PC-9 (cell line): ENCODE measurements at regions not wholly inside any gene's neighbourhood (a gene's known extent, or its start where the extent isn't known, plus 50 kb on each side); places are given as distances from the start of the nearest gene placed in this dataset.

Source experiments
- BruUV-seq: library from RNA; stranded (reverse); fragments of 400-500 nt; replicated peaks from 2 replicates; lab custom pipeline; 2021; lab: Mats Ljungman, UMichigan
- CTCF ChIA-PET: fragments of 300-600 bp; sonication (Branson Sonifier 250); formaldehyde crosslinking; loops from one replicate; lab custom pipeline; 2022; ENCODE audit warnings: antibody characterized with exemption; lab: Charles Lee
- POLR2A ChIA-PET: fragments of 300-600 bp; sonication (Branson Sonifier 250); formaldehyde crosslinking; loops from one replicate; lab custom pipeline; 2022; ENCODE audit warnings: antibody characterized with exemption; ENCODE audit not compliant: unreplicated experiment; lab: Charles Lee
- DNase-seq, 2 experiments: peaks; one replicate each; pipeline versions ENCODE4 v3.0.0 to v3.0.0-alpha.2; 2015 to 2022; ENCODE audit warnings: mixed read lengths in 1 of 2
- H2AFZ ChIP-seq: fragments of 200-600 bp; sonication (generic); 2 replicates; pipeline ENCODE4 v1.8.1; 2017; ENCODE audit warnings: antibody characterized with exemption
- H3F3A ChIP-seq: fragments of 200-600 bp; sonication (generic); 2 replicates; pipeline ENCODE4 v1.8.1; 2017; ENCODE audit warnings: antibody characterized with exemption, mild to moderate bottlenecking, low read depth; ENCODE audit not compliant: insufficient read depth
- H3K27ac ChIP-seq: fragments of 200-600 bp; sonication (generic); 2 replicates; pipeline ENCODE4 v1.6.1; 2016; ENCODE audit warnings: mixed run types
- H3K27me3 ChIP-seq: fragments of 200-600 bp; sonication (generic); 2 replicates; pipeline ENCODE4 v1.6.1; 2016; ENCODE audit warnings: low read depth, mixed run types; ENCODE audit not compliant: insufficient read depth
- H3K36me3 ChIP-seq: fragments of 200-600 bp; sonication (generic); 2 replicates; pipeline ENCODE4 v1.6.1; 2016; ENCODE audit warnings: low read depth, mixed run types
- H3K4me1 ChIP-seq: fragments of 200-600 bp; sonication (generic); replicated peaks from 2 replicates; pipeline ENCODE4 v1.6.1; 2016; ENCODE audit warnings: mixed run types; ENCODE audit not compliant: insufficient read depth
- H3K4me2 ChIP-seq: fragments of 200-600 bp; sonication (generic); 2 replicates; pipeline ENCODE4 v1.6.1; 2017; ENCODE audit warnings: mixed run types
- H3K4me3 ChIP-seq: fragments of 200-600 bp; sonication (generic); 2 replicates; pipeline ENCODE4 v1.6.1; 2016; ENCODE audit warnings: mixed run types
- H3K79me2 ChIP-seq: fragments of 200-600 bp; sonication (generic); 2 replicates; pipeline ENCODE4 v1.6.1; 2017; ENCODE audit warnings: low read depth, mixed run types
- H3K9me2 ChIP-seq: fragments of 200-600 bp; sonication (generic); 2 replicates; pipeline ENCODE4 v1.8.1; 2017; ENCODE audit warnings: mild to moderate bottlenecking; ENCODE audit not compliant: insufficient read depth
- H3K9me3 ChIP-seq: fragments of 200-600 bp; sonication (generic); 2 replicates; pipeline ENCODE4 v1.8.1; 2016; ENCODE audit warnings: low read depth; ENCODE audit not compliant: insufficient read depth
- H4K20me1 ChIP-seq: fragments of 200-600 bp; sonication (generic); 2 replicates; pipeline ENCODE4 v1.8.1; 2017; ENCODE audit not compliant: insufficient read depth
- CTCF ChIP-seq: fragments of 200-600 bp; sonication (generic); conservative IDR thresholded peaks from 2 replicates; pipeline ENCODE4 v1.6.1; 2017; ENCODE audit warnings: mixed run types, antibody characterized with exemption, mild to moderate bottlenecking, moderate library complexity
- EZH2 ChIP-seq: fragments of 200-600 bp; sonication (generic); IDR thresholded peaks from 2 replicates; pipeline ENCODE4 v1.8.0; 2017; ENCODE audit warnings: antibody characterized with exemption, low read depth
- intact Hi-C: fragments of 100-400 bp; cut with micrococcal nuclease; formaldehyde crosslinking; loops from one replicate; pipeline ENCODE4 v1.10.0; 2022; ENCODE audit not compliant: unreplicated experiment

DNA sequence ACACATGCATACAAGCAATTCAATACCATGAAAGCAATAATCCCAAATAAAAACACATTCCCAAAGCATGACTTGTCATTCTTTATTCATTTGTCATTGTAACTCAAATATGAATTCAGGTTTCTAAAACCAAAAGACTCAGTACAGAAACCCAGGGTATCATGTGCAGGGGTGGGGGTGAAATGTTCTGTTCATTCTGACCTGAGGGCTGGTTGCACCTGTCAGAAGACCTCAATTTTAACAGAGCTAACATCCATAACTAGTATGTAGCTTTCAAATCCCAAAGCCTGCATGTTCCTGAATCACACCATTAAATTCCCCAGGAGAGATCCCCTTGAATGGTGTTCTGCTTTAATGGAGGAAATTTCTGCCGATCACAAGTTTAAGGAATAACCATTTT lies 738.7 kb downstream of the MCTP2 start:
- DNase-seq = no peak
- H3K36me3 ChIP-seq = no peaks in the 10 kb centered on the region
- no peaks in the 10 kb centered on the region for H3K9me2 ChIP-seq
- no peak overlapping the region for H3K4me2 ChIP-seq
- POLR2A ChIA-PET = no interaction called here
- intact Hi-C loops = no loop called here
- H3K79me2 ChIP-seq = no peaks in the 10 kb centered on the region
- BruUV-seq = no TSS peak
- no peaks in the 10 kb centered on the region for H4K20me1 ChIP-seq
- CTCF ChIA-PET = no interaction called here
- H2AFZ ChIP-seq = no peak overlapping the region
- no peaks in the 10 kb centered on the region for H3K27me3 ChIP-seq
- H3F3A ChIP-seq = no peaks in the 10 kb centered on the region
- H3K27ac ChIP-seq = no peak overlapping the region
- no peak for TF ChIP-seq EZH2
- TF ChIP-seq CTCF = no peak
- H3K4me3 ChIP-seq = no peak overlapping the region
- no peaks in the 10 kb centered on the region for H3K4me1 ChIP-seq
- no peaks in the 10 kb centered on the region; the same call in 1 of the 2 replicates for H3K9me3 ChIP-seq

DNA sequence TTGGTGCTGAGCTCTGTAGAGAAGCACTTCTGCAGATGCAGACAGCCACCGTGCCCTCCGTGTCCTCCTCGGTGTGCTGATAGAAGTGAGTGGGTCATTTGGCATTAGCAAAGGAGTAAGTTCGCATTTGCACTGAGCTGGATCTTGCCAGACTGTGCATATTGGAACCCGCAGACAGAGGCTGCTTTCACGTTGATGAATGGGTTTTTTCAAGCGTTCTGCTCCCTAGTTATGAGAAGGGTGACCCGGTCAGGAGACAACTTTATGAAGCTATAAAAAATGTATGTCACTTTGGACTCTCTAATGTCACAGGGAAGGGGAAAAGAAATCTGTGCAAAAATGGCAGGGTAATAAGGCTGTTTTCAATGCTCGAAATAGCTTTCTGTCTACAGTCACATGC lies 739.4 kb downstream of the MCTP2 start:
- Histone ChIP-seq H3K4me2 (no peak overlapping the region), H3F3A (no peaks in the 10 kb centered on the region), H3K27ac (no peak overlapping the region), H3K9me2 (no peaks in the 10 kb centered on the region), H3K4me1 (no peaks in the 10 kb centered on the region), H3K27me3 (no peaks in the 10 kb centered on the region), H3K4me3 (no peak overlapping the region), H4K20me1 (no peaks in the 10 kb centered on the region), H3K36me3 (no peaks in the 10 kb centered on the region), H3K9me3 (no peaks in the 10 kb centered on the region; the same call in 1 of the 2 replicates), H2AFZ (no peak overlapping the region), H3K79me2 (no peaks in the 10 kb centered on the region)
- CTCF ChIA-PET = no interaction called here
- POLR2A ChIA-PET = no interaction called here
- TF ChIP-seq CTCF = no peak
- TF ChIP-seq EZH2 = no peak
- no peak for DNase-seq
- no TSS peak for BruUV-seq
- intact Hi-C loops = no loop called here

DNA sequence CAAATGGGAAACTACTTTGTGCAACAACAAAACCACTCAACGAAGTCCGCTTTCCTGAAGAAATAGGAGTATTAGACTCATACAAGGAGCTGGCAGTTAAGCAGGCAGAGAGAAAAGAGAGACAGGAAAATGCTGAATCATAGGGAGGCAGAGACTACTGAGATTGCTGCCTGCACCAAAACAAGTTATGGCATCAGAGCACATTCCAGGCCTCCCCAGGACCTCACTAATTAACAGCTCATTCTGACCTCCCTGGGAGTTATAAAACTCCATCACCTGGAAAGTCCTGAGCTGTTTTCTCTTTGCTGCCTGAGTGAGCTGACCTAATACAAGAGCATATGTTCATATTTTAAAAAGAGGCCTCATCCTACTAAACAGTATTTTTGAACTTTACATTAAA lies 741.0 kb downstream of the MCTP2 start:
- H3F3A ChIP-seq = no peaks in the 10 kb centered on the region
- no peak overlapping the region for H3K27ac ChIP-seq
- BruUV-seq = no TSS peak
- ChIA-PET CTCF (no interaction called here), POLR2A (no interaction called here)
- H2AFZ ChIP-seq = no peak overlapping the region
- H3K4me1 ChIP-seq = no peaks in the 10 kb centered on the region
- no peaks in the 10 kb centered on the region for H3K36me3 ChIP-seq
- no peak for DNase-seq
- no peaks in the 10 kb centered on the region for H3K27me3 ChIP-seq
- no peaks in the 10 kb centered on the region for H3K79me2 ChIP-seq
- H3K4me2 ChIP-seq = no peak overlapping the region
- H4K20me1 ChIP-seq = no peaks in the 10 kb centered on the region
- no peaks in the 10 kb centered on the region; the same call in 1 of the 2 replicates for H3K9me3 ChIP-seq
- H3K4me3 ChIP-seq = no peak overlapping the region
- intact Hi-C loops = no loop called here
- no peaks in the 10 kb centered on the region for H3K9me2 ChIP-seq
- TF ChIP-seq EZH2 = no peak
- no peak for TF ChIP-seq CTCF
